Gastrocnemius medialis (tissue), 4 donors: ENCODE measurements at regions not wholly inside any gene's neighbourhood (a gene's known extent, or its start where the extent isn't known, plus 50 kb on each side); places are given as distances from the start of the nearest gene placed in this dataset.

Experiments
- ATAC-seq, 2 donors: fragments of 150-250 bp; one replicate each; pipeline ENCODE4 v1.9.1; 2016
- DNase-seq, 2 donors: peaks; one replicate each; pipeline ENCODE4 v3.0.0-alpha.2; 2019
- H3K27ac ChIP-seq, 4 donors: fragments of 200-600 bp; sonication (generic); 1 replicate in 1 of 4; 2 replicates in 3 of 4; pipeline ENCODE4 v1.5.1; 2016 to 2018; ENCODE audit warnings: mild to moderate bottlenecking in 2 of 4, moderate library complexity in 1 of 4
- H3K27me3 ChIP-seq, 3 donors: fragments of 200-600 bp; sonication (generic) in 2 of 3; 1 replicate in 1 of 3; 2 replicates in 2 of 3; pipeline versions ENCODE4 v1.5.1 to v1.6.0; 2016 to 2019; ENCODE audit warnings: mild to moderate bottlenecking in 1 of 3, moderate library complexity in 1 of 3
- H3K36me3 ChIP-seq, 2 donors: fragments of 200-600 bp; sonication (generic) in 1 of 2; one replicate each; pipeline ENCODE4 v1.5.1; 2017 to 2018
- H3K4me1 ChIP-seq, 2 donors: fragments of 200-600 bp; sonication (generic) in 1 of 2; one replicate each; pipeline ENCODE4 v1.5.1; 2016 to 2017; ENCODE audit warnings: mild to moderate bottlenecking in 2 of 2
- H3K4me3 ChIP-seq, 4 donors: fragments of 200-600 bp; sonication (generic) in 3 of 4; 1 replicate in 1 of 4; 2 replicates in 3 of 4; pipeline ENCODE4 v1.5.1; 2016 to 2019; ENCODE audit warnings: mild to moderate bottlenecking in 2 of 4
- H3K9me3 ChIP-seq, 3 donors: fragments of 200-600 bp; sonication (generic) in 2 of 3; 1 replicate in 1 of 3; 2 replicates in 2 of 3; pipeline ENCODE4 v1.5.1; 2016 to 2019
- POLR2A ChIP-seq, 2 donors: fragments of 450-650 bp; IDR thresholded peaks; one replicate each; pipeline ENCODE4 v1.6.1; 2017; ENCODE audit warnings: antibody characterized with exemption in 2 of 2, mild to moderate bottlenecking in 2 of 2, moderate library complexity in 2 of 2
- in situ Hi-C, 4 donors: fragments of 200-750 bp; cut with MboI; loops; one replicate each; pipeline versions ENCODE4 v1.15.0 to v1.8.0; 2017; ENCODE audit warnings: low sequenced_read_pairs in 4 of 4
- intact Hi-C: fragments of 100-400 bp; cut with DNase I; formaldehyde crosslinking; loops from one replicate; pipeline ENCODE4 v1.15.1; 2023; ENCODE audit warnings: low total_unique reads
- TF ChIP-seq, protein P1 (sequence below), 5 experiments: fragments of 450-650 bp in 3 of 5; fragments of 200-600 bp in 2 of 5; sonication (generic) in 2 of 5; IDR thresholded peaks in 4 of 5; conservative IDR thresholded peaks in 1 of 5; 1 replicate in 4 of 5; 2 replicates in 1 of 5; pipeline ENCODE4 v1.5.1; 2016 to 2019; ENCODE audit warnings: antibody characterized with exemption in 5 of 5, mild to moderate bottlenecking in 3 of 5, moderate library complexity in 3 of 5

DNA sequence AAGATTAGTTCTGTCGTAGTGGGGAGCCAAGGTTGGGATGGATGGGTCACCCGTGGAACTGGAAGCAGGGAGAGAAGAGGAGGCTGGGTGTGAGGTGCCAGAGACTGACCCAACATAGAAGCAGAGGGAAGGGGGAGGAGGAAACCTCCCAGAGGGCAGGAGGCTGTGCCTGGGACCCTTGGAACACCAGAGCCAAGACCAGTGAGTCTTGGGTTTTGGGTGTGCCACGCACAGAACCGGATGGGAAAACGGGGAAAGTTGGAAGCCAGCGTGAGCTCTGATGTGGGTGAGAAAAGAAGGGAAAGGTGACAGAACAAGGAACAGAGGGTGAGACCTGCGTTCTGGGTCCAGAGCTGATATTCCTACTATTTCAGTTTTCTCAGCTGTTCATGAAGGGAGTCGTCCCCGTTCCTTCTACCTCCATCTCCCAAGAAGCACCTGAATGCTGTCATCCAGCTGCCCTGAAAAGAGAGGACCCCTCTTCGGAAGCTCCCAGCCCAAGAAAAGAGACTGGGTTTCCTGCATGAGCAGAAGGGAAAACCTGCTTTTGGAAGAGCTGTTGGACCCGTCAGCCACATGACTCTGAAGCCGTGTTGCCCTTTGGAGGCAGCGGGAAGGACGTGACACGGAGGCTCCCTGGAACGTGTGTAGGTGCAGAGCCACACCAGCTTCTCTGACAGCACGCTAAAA is 250.1 kb downstream of the NDUFA10 start:
- Histone ChIP-seq H3K27me3 (peaks cover 4 to 34% (median 17%) of the 10 kb centered on the region in 3 donors), H3K9me3 (peaks cover 0 to 7% (median 0%) of the 10 kb centered on the region in 3 donors), H3K4me3 (no peak overlapping the region), H3K4me1 (peaks cover 0 to 2% of the 10 kb centered on the region in 2 donors), H3K27ac (no peak overlapping the region), H3K36me3 (no peaks in the 10 kb centered on the region)
- TF ChIP-seq, protein P1, sequence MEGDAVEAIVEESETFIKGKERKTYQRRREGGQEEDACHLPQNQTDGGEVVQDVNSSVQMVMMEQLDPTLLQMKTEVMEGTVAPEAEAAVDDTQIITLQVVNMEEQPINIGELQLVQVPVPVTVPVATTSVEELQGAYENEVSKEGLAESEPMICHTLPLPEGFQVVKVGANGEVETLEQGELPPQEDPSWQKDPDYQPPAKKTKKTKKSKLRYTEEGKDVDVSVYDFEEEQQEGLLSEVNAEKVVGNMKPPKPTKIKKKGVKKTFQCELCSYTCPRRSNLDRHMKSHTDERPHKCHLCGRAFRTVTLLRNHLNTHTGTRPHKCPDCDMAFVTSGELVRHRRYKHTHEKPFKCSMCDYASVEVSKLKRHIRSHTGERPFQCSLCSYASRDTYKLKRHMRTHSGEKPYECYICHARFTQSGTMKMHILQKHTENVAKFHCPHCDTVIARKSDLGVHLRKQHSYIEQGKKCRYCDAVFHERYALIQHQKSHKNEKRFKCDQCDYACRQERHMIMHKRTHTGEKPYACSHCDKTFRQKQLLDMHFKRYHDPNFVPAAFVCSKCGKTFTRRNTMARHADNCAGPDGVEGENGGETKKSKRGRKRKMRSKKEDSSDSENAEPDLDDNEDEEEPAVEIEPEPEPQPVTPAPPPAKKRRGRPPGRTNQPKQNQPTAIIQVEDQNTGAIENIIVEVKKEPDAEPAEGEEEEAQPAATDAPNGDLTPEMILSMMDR (IDR thresholded peaks at IDR 0.05 in 4 of 5, conservative IDR thresholded peaks at IDR 0.05 in 1 of 5), result no peak
- no peak for TF ChIP-seq POLR2A (IDR thresholded peaks at IDR 0.05)
- DNase-seq, result no peak
- intact Hi-C loops, result no loop called here
- in situ Hi-C loops, result no loop called here
- no peak for ATAC-seq

DNA sequence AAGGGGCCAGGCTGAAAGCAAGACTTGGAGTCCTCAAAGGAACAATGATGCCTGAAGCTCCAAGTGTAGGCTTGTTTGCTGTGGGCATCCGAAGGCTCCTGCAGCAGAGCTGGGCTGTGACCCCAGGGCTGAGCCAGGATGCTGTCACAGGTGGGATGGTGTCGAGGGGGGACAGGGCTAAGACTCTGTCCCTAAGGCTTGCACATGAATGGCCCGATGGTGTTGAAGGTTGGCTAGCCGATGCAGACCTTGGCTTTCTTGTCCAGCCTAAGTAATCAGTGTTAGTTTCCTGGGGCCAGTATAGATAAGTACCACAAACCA is 251.0 kb downstream of the NDUFA10 start:
- intact Hi-C loops, result no loop called here
- TF ChIP-seq POLR2A (IDR thresholded peaks at IDR 0.05), result no peak
- TF ChIP-seq, protein P1 (IDR thresholded peaks at IDR 0.05 in 4 of 5, conservative IDR thresholded peaks at IDR 0.05 in 1 of 5), result no peak
- peaks cover 2 to 4% of the 10 kb centered on the region in 2 donors for H3K4me1 ChIP-seq
- in situ Hi-C loops, result no loop called here
- H3K27ac ChIP-seq, result no peak overlapping the region
- ATAC-seq (no peak), DNase-seq (no peak)
- H3K4me3 ChIP-seq, result no peak overlapping the region
- H3K9me3 ChIP-seq, result peaks cover 0 to 7% (median 0%) of the 10 kb centered on the region in 3 donors
- peaks cover 4 to 34% (median 17%) of the 10 kb centered on the region in 3 donors for H3K27me3 ChIP-seq
- no peaks in the 10 kb centered on the region for H3K36me3 ChIP-seq

GRCh38 chr2:239773228-239774141 is 251.7 kb downstream of the NDUFA10 start:
- no peak for DNase-seq
- Histone ChIP-seq H3K9me3 (peaks cover 0 to 7% (median 0%) of the 10 kb centered on the region in 3 donors), H3K4me3 (no peak overlapping the region), H3K27ac (no peak overlapping the region), H3K4me1 (peaks cover 4 to 5% of the 10 kb centered on the region in 2 donors), H3K27me3 (peaks cover 4 to 34% (median 17%) of the 10 kb centered on the region in 3 donors), H3K36me3 (no peaks in the 10 kb centered on the region)
- ATAC-seq, result no peak
- intact Hi-C loops, result no loop called here
- TF ChIP-seq POLR2A (IDR thresholded peaks at IDR 0.05), result no peak
- TF ChIP-seq, protein P1 (IDR thresholded peaks at IDR 0.05 in 4 of 5, conservative IDR thresholded peaks at IDR 0.05 in 1 of 5), result no peak
- in situ Hi-C loops, result no loop called here

DNA sequence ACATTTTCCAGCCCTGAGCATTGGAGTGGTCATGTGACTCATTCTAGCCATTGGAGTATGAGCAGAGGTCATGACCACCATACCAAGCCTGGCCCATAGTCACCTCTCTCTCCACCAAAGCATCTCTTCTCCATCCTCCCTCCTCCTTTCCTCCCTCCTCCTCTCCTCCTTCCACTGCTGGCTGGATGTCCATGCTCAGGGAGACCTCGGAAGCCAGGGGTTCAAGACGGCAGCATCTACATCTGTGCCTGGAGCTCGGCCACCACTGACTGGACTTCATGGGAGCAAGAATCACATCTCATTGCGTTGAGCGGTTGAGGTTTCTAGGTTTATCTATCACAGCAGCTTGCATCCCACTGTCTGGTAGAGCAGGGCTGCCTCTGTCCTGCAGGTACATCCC is 252.4 kb downstream of the NDUFA10 start:
- intact Hi-C loops, result no loop called here
- no peak for TF ChIP-seq POLR2A (IDR thresholded peaks at IDR 0.05)
- TF ChIP-seq, protein P1 (IDR thresholded peaks at IDR 0.05 in 4 of 5, conservative IDR thresholded peaks at IDR 0.05 in 1 of 5), result no peak
- no peak overlapping the region for H3K4me3 ChIP-seq
- ATAC-seq, result no peak
- H3K4me1 ChIP-seq, result peaks cover 4 to 5% of the 10 kb centered on the region in 2 donors
- peaks cover 0 to 7% (median 0%) of the 10 kb centered on the region in 3 donors for H3K9me3 ChIP-seq
- H3K27me3 ChIP-seq, result peaks cover 4 to 34% (median 13%) of the 10 kb centered on the region in 3 donors
- in situ Hi-C loops, result no loop called here
- no peaks in the 10 kb centered on the region for H3K36me3 ChIP-seq
- no peak for DNase-seq
- H3K27ac ChIP-seq, result no peak overlapping the region
